ENCODE measurements at regions not wholly inside any gene's neighbourhood (a gene's known extent, or its start where the extent isn't known, plus 50 kb on each side); places are given as distances from the start of the nearest gene placed in this dataset.

DNA sequence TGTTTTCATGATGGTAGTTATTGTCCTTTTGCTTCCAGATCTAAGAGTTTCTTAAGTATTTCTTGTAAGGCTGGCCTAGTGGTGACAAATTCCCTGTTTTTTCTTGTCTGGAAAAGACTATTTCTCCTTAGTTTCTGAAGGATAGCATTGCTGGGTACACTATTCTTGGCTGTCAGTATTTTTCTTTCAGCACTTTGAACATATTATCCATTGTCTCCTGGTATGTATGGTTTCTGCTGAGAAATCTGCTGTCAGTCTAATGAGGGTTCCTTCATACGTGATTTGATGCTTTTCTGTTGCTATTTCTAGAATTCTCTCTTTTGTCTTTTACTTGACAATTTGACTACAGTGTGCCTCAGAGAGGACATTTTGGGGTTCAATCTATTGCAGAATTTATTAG is 134.3 kb downstream of the CGGBP1 start:
- TF ChIP-seq, protein P1, sequence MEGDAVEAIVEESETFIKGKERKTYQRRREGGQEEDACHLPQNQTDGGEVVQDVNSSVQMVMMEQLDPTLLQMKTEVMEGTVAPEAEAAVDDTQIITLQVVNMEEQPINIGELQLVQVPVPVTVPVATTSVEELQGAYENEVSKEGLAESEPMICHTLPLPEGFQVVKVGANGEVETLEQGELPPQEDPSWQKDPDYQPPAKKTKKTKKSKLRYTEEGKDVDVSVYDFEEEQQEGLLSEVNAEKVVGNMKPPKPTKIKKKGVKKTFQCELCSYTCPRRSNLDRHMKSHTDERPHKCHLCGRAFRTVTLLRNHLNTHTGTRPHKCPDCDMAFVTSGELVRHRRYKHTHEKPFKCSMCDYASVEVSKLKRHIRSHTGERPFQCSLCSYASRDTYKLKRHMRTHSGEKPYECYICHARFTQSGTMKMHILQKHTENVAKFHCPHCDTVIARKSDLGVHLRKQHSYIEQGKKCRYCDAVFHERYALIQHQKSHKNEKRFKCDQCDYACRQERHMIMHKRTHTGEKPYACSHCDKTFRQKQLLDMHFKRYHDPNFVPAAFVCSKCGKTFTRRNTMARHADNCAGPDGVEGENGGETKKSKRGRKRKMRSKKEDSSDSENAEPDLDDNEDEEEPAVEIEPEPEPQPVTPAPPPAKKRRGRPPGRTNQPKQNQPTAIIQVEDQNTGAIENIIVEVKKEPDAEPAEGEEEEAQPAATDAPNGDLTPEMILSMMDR (IDR thresholded peaks at IDR 0.05): no peak
- no peak for TF ChIP-seq POLR2A (IDR thresholded peaks at IDR 0.05)
- no peak overlapping the region for H3K4me3 ChIP-seq (ENCODE audit: low read depth, poor library complexity, severe bottlenecking)
- WGBS, 2 donors: 76 to 83% methylated on average over 1 of the region's 1 CpG
- DNase-seq (ENCODE audit: low spot score in 2 of 2): no peak
- intact Hi-C loops (cut with DNase I; ENCODE audit: low total_unique reads): no loop called here

GRCh38 chr3:87920549-87920948 is 138.3 kb downstream of the CGGBP1 start:
- H3K4me3 ChIP-seq (ENCODE audit: low read depth, poor library complexity, severe bottlenecking): no peak overlapping the region
- DNase-seq (ENCODE audit: low spot score in 2 of 2): no peak
- TF ChIP-seq, protein P1 (IDR thresholded peaks at IDR 0.05): no peak
- TF ChIP-seq POLR2A (IDR thresholded peaks at IDR 0.05): no peak
- intact Hi-C loops (cut with DNase I; ENCODE audit: low total_unique reads): no loop called here
- WGBS, 2 donors: 50 to 61% methylated on average over 1 of the region's 1 CpG

- intact Hi-C loops (cut with DNase I; ENCODE audit: low total_unique reads): no loop called here
- H3K4me3 ChIP-seq (ENCODE audit: low read depth, poor library complexity, severe bottlenecking): no peak overlapping the region
- WGBS, 2 donors: 76 to 80% methylated on average over 1 of the region's 1 CpG
- TF ChIP-seq, protein P1 (IDR thresholded peaks at IDR 0.05): no peak
- TF ChIP-seq POLR2A (IDR thresholded peaks at IDR 0.05): no peak
- DNase-seq (ENCODE audit: low spot score in 2 of 2): no peak
These were observed 157.7 kb downstream of the CGGBP1 start for GRCh38 chr3:87901141-87901540.

GRCh38 chr3:87900061-87900460 is 158.7 kb downstream of the CGGBP1 start:
- TF ChIP-seq POLR2A (IDR thresholded peaks at IDR 0.05): no peak
- TF ChIP-seq, protein P1 (IDR thresholded peaks at IDR 0.05): no peak
- intact Hi-C loops (cut with DNase I; ENCODE audit: low total_unique reads): no loop called here
- DNase-seq (ENCODE audit: low spot score in 2 of 2): no peak
- H3K4me3 ChIP-seq (ENCODE audit: low read depth, poor library complexity, severe bottlenecking): no peak overlapping the region
- 33 to 36% methylated on average over 1 of the region's 1 CpG for WGBS, 2 donors

GRCh38 chr3:87898971-87899370 is 159.8 kb downstream of the CGGBP1 start:
- 87 to 92% methylated on average over 1 of the region's 1 CpG for WGBS, 2 donors
- DNase-seq (ENCODE audit: low spot score in 2 of 2): no peak
- no peak overlapping the region for H3K4me3 ChIP-seq (ENCODE audit: low read depth, poor library complexity, severe bottlenecking)
- intact Hi-C loops (cut with DNase I; ENCODE audit: low total_unique reads): no loop called here
- TF ChIP-seq, protein P1 (IDR thresholded peaks at IDR 0.05): no peak
- TF ChIP-seq POLR2A (IDR thresholded peaks at IDR 0.05): no peak

DNA sequence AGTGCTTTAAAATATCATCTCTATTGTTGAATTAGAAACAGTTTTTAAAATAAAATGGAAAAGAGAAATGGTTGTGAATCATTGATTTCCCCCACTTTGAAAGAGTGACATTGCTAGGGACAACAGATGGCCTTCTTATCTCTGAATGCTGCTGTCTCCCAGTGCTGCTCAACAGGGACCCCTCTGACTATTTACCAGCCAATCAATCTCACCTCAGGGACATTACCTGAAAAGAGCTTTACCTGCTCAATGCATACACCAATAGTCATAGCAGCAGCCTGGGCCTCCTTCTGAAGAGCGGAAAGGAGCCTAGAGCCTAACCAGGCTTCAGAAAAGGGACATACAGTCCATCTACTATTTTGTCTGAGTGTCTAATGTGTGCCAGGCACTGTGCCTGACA is 162.8 kb downstream of the CGGBP1 start:
- no peak overlapping the region for H3K4me3 ChIP-seq (ENCODE audit: low read depth, poor library complexity, severe bottlenecking)
- 75 to 89% methylated on average over 1 of the region's 1 CpG for WGBS, 2 donors
- intact Hi-C loops (cut with DNase I; ENCODE audit: low total_unique reads): no loop called here
- DNase-seq (ENCODE audit: low spot score in 2 of 2): no peak
- TF ChIP-seq, protein P1 (IDR thresholded peaks at IDR 0.05): no peak
- no peak for TF ChIP-seq POLR2A (IDR thresholded peaks at IDR 0.05)

Data from lower leg skin (tissue), 4 donors.